ENCODE measurements at regions not wholly inside any gene's neighbourhood (a gene's known extent, or its start where the extent isn't known, plus 50 kb on each side); places are given as distances from the start of the nearest gene placed in this dataset.
A peak's percentile ranks its signal among the peaks of the same experiment; 100 is the strongest.

GRCh38 chr6:106035655-106036054 lies 50.5 kb upstream of the PRDM1 start:
- DNase-seq, result no peak

DNA sequence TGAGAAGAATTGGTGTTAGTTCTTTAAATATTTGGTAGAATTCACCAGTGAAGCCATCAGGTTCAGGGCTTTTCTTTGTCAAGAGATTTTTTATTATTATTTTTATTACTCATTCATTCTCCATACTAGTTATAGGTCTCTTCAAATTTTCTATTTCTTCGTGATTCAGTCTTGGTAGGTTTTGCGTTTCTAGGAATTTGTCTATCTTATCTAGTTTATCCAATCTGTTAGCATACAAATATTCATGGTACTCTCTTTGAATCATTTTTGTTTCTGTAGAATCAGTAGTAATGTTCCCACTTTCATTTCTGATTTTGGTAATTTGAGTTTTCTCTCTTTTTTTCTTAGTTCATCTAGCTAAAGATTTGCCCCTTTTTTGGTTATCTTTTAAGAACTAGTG lies 52.3 kb upstream of the PRDM1 start:
- no peak for DNase-seq

DNA sequence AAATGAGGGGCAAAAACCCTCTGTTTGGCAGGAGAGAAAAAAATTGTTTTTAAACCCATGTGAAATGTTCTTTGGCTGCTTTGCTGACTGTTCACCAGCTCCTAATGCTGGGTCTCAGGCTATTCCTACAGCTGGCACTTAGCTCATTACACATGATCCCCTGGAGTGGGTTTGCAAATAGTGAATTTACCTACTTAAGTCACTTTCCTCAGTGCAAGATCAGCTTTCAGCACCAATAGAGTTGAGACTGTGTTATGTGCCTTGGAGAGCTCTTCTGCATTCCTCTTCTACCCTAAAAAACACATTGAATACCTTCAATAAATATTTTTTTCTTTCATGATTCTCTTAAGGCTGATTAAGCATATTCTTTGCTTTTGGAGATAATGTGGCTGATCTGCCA lies 58.4 kb upstream of the PRDM1 start:
- DNase-seq, result no peak

- DNase-seq, result no peak
Observed at GRCh38 chr6:106026748-106027715, 59.1 kb upstream of the PRDM1 start.

- no peak for DNase-seq
Observed at GRCh38 chr6:106025655-106026054, 60.5 kb upstream of the PRDM1 start.

GRCh38 chr6:106022801-106023200 lies 63.3 kb upstream of the PRDM1 start:
- DNase-seq, result no peak

DNA sequence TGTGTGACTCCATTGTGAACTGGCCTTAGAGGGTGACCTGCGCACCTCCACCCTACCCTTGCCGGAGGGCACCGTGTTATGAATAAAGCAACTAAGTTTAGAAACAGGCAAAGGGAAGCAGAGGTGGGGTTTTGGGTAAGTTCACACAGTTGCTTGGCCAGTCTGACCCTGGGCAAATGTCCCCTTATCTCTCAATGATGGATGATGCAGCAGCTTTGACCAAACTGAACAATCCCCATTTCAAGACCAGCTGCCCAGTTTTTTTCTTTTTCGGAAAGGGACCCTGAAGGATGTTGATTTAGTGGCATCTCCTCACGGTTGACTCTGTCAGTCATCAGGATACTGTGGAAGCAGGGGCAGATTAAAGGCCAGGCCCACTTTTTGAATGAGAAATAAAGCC lies 68.7 kb upstream of the PRDM1 start:
- no peak for DNase-seq

DNA sequence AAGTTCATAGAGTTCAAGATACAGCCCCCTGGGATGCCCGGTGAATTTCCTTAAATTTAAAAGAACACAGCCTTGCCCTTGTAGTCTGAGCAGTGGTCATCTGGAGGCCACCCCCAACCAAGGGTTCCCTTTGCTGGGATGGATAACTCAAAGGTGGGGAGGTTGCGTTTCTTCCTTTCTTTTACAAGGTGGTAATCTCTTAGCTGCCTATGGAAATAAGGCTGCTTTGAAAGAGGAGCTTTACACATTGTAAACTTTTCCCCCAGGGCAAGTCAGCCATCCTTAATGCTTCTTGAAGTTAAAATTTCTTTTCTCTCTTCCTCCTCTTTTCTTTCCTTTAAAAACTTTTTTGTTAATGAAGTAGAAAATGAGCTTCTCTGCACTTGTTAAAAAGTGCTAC lies 71.2 kb upstream of the PRDM1 start:
- no peak for DNase-seq

GRCh38 chr6:106011476-106011875 lies 74.7 kb upstream of the PRDM1 start:
- DNase-seq, result no peak

DNA sequence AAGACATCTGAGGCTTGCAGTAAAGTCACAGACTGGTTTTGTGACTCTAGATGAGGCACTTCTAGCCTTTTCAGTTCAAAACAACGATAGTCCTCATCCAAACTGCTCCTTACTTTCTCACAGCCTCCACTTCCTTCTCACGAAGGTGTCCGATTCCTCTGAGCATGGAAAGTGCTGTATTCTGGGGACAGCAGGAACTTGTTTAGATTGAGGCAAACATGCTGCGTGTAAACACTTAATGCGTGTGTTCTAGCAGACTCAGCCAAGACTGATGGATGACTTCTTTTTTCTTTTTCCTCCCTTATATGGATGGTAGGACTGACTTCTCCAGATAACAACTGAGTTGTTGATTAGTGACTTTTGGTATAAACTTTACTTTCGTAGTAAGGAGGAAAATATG lies 80.2 kb upstream of the PRDM1 start:
- DNase-seq, result no peak

- no peak for DNase-seq
Observed at GRCh38 chr6:106005013-106005412, 81.1 kb upstream of the PRDM1 start.

GRCh38 chr6:106003268-106003987 lies 82.7 kb upstream of the PRDM1 start:
- DNase-seq, result no peak

DNA sequence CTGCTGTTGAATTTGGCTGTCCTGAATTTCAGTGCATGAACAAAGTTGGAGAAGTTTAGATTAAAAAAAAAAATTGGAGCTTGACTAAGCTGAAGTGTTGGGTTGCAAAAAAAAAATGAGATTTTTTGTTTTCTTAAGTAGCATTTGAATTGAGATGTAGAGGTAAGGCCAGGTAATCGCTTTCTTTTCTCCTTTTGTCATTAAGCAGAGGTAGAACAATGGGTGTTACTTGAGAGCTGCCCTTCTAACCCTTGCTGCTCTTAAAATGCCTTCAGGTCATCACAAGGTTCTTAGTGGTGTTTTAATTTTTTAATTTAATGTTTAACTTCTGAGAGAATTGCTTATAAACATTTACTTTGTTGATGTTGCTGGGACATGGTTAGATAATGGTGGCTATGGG lies 84.1 kb upstream of the PRDM1 start:
- no peak for DNase-seq

DNA sequence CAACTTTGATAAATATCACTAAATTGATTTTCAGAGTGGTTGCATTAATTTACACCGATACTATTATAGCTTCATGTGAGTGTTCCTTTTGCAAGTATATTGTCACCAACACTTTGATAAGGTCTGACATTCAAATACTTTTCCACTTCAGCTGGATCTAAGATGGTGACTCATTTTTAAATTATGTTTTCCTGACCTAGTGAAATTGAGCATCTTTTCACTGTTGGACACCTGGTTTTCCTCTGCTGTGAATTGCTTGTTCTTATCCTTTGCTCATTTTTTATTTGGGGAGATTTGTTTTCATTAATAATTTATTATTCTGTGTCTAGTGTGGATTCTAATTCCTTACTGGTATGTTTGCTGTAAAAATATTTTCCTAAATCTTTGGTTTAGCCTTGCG lies 85.2 kb upstream of the PRDM1 start:
- no peak for DNase-seq

GRCh38 chr6:105997482-105997881 lies 88.7 kb upstream of the PRDM1 start:
- DNase-seq, result no peak

GRCh38 chr6:105995391-105995865 lies 90.7 kb upstream of the PRDM1 start:
- DNase-seq, result no peak

DNA sequence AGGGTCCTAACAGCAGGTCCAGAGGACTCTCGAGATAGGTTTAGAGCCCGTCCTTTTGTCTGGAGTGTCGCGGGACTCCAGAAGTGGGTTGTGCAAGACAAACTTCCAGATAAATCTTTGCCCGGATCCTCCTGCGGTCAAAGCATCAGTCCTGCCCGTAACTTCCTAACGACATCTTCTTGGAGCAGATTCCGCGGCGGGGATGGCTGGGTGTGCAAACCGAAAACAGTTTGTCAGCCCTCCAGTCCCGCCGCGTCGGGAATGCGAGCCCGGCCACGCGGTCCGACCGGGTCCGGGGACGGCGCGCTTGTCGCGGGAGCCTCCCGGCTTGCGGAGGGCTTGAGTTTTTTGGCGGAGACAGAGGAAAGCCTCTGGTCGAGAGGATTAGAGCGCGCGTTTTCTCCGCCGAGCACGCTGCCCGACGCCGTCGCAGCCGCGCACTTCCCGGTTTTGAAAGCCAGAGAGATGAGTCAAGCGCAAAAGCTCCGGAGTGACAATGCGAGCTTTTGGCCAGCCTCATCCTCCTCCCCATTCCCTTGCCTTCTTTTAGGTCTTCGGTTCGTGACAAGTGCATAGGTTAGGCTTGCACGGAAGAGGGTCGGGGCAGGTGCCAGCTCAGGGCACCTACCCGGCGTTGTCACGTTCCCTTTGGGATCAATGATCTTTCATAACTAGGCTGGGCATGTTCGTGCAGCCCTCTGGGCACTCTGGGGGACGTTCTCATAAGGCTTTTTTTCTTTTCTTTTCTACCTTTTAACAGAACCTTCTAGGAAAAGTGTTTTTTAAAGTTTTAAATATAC lies 91.3 kb upstream of the PRDM1 start:
- DNase-seq, result peak; percentile 78

DNA sequence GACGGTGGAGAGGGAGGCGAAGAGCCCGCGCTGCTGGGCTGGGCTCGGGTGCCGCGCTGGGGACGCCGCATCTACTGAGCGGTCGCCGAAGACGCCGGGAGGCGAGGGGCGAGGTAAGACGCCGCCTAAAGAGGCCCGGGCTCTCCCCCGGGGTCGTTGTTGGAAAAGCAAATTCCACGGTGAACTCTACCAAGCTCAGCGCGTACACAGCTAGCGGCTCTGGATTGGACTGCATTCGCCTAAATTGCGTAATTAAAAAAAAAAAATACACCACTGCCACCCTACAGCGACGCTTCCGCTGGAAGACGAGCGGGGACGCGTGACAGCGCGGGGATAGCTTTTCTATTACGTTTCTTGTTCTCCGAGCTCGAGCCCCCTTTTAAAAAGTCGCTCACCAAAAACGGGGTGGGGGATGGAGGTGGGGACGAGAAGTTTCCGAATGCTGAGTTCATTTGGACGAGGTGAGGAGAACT lies 92.0 kb upstream of the PRDM1 start:
- DNase-seq, result peak; percentile 77

GRCh38 chr6:105993341-105994117 lies 92.6 kb upstream of the PRDM1 start:
- no peak for DNase-seq

DNA sequence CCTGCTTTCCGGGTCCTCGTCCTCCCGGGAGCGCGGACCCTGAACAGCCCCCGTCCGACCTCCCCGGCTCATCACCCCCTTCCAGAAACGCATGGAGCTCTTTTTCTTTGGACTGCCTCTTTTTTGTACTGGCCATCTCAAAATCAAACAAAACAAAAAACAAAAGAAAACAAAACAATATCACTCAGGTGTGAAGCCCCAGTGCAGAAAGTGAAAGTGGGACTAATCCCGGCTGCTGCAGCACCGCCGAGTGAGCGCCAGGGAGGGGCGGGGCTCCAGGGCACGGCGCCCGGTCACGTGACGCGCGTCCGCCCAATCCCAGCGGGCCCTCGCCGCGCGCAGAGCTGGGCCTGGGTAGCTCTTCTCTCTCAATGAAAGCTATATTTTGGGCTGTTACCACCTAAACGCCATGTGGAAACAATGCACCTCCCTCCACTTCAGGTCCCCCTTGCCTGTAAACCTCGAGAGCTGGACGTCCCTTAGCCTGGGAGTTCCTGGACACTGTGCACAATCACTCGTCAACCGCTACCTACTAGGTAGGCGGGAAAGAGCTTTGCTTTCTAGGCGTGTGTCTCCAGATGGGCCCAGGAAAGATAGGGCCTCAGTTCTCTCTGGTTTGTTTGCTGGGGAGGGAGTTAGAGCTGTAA lies 93.7 kb upstream of the PRDM1 start:
- peak; percentile 91 for DNase-seq

DNA sequence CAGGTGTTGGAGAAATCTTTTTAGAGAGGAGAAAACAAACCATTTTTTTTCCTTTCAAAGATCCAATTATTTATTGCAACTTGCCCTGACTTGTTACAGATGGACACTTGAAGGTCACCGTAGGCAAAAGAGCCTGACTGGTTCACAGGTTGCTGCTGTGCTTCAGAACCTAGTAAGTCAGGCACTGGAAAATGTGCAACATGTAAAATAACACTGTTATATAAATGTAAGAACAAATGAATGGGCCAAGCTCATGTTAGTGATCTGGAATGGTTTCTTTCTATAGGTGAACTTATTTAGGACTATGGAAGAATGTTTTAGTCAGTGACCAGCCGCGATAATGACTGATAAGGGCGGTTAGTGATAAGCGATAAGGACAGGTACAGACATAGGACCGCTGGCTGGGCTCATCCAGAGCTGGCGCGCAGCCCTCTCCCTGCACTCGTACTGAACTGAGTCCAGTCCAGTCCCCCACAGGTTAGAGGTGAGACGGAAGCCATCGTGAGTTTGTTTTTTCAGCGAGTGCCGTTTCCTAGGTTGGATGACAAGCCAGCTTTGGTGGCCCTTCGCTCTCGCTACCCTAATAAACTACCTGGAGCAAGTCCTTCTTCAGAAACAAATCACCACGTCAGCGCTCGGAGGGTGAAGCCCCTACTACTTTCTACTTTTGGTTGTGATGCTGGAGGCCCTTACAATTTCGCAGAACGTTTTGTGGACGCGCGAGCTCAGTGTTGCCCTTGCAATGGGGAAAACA lies 94.4 kb upstream of the PRDM1 start:
- peak; percentile 68 for DNase-seq

Measured in activated CD8-positive, alpha-beta memory T cell treated with anti-CD3 and anti-CD28 coated beads, Interleukin-2, amount 50 U/mL, for 48 hours (primary cell).